NCI-H2107 treated with DMSO at 0.1 percent for 48 hours (cell line): ENCODE measurements at regions not wholly inside any gene's neighbourhood (a gene's known extent, or its start where the extent isn't known, plus 50 kb on each side); places are given as distances from the start of the nearest gene placed in this dataset.

Experiments
- DNase-seq: peaks from one replicate; lab custom pipeline; 2025; ENCODE audit not compliant: unreplicated experiment; lab: John Stamatoyannopoulos, UW

- DNase-seq = peak; percentile 95
Observed at GRCh38 chr3:117589454-117589853, 879.9 kb downstream of the TUSC7 start.

- DNase-seq = no peak
Observed at GRCh38 chr3:117595615-117596014, 886.0 kb downstream of the TUSC7 start.

GRCh38 chr3:117596503-117596902, 886.9 kb downstream of the TUSC7 start:
- DNase-seq = no peak

GRCh38 chr3:117597865-117598264, 888.3 kb downstream of the TUSC7 start:
- DNase-seq = no peak

- DNase-seq = peak; percentile 57
Observed at GRCh38 chr3:117600112-117600511, 890.5 kb downstream of the TUSC7 start.

- DNase-seq = no peak
Observed at GRCh38 chr3:117600666-117601065, 891.1 kb downstream of the TUSC7 start.

GRCh38 chr3:117602058-117602644, 892.6 kb downstream of the TUSC7 start:
- no peak for DNase-seq

- DNase-seq = no peak
Observed at GRCh38 chr3:117603097-117603496, 893.5 kb downstream of the TUSC7 start.

GRCh38 chr3:117606866-117607265, 897.3 kb downstream of the TUSC7 start:
- DNase-seq = no peak

- no peak for DNase-seq
Observed at GRCh38 chr3:117609330-117609729, 899.8 kb downstream of the TUSC7 start.

GRCh38 chr3:117610156-117610555, 900.6 kb downstream of the TUSC7 start:
- DNase-seq = no peak

GRCh38 chr3:117611211-117611610, 901.6 kb downstream of the TUSC7 start:
- DNase-seq = no peak

GRCh38 chr3:117616227-117616626, 906.6 kb downstream of the TUSC7 start:
- no peak for DNase-seq

GRCh38 chr3:117617906-117618305, 908.3 kb downstream of the TUSC7 start:
- no peak for DNase-seq

- no peak for DNase-seq
Observed at GRCh38 chr3:117618462-117618861, 908.9 kb downstream of the TUSC7 start.

- DNase-seq = no peak
Observed at GRCh38 chr3:117619805-117620204, 910.2 kb downstream of the TUSC7 start.

- no peak for DNase-seq
Observed at GRCh38 chr3:117622171-117622841, 912.7 kb downstream of the TUSC7 start.

- no peak for DNase-seq
Observed at GRCh38 chr3:117624424-117624823, 914.8 kb downstream of the TUSC7 start.

GRCh38 chr3:117625174-117625573, 915.6 kb downstream of the TUSC7 start:
- DNase-seq = no peak

GRCh38 chr3:117626577-117626976, 917.0 kb downstream of the TUSC7 start:
- DNase-seq = no peak

- peak; percentile 99 for DNase-seq
Observed at GRCh38 chr3:117628823-117629291, 919.3 kb downstream of the TUSC7 start.

- DNase-seq = peak; percentile 47
Observed at GRCh38 chr3:117629505-117629904, 919.9 kb downstream of the TUSC7 start.

GRCh38 chr3:117630469-117630868, 920.9 kb downstream of the TUSC7 start:
- no peak for DNase-seq
